Right renal cortex interstitium (tissue), 3 donors: ENCODE measurements at regions not wholly inside any gene's neighbourhood (a gene's known extent, or its start where the extent isn't known, plus 50 kb on each side); places are given as distances from the start of the nearest gene placed in this dataset.

ENCODE experiments used
- DNase-seq, 3 donors: peaks; one replicate each; pipeline ENCODE4 v3.0.0-alpha.2; 2013; ENCODE audit warnings: low read depth in 3 of 3, low spot score in 2 of 3

DNA sequence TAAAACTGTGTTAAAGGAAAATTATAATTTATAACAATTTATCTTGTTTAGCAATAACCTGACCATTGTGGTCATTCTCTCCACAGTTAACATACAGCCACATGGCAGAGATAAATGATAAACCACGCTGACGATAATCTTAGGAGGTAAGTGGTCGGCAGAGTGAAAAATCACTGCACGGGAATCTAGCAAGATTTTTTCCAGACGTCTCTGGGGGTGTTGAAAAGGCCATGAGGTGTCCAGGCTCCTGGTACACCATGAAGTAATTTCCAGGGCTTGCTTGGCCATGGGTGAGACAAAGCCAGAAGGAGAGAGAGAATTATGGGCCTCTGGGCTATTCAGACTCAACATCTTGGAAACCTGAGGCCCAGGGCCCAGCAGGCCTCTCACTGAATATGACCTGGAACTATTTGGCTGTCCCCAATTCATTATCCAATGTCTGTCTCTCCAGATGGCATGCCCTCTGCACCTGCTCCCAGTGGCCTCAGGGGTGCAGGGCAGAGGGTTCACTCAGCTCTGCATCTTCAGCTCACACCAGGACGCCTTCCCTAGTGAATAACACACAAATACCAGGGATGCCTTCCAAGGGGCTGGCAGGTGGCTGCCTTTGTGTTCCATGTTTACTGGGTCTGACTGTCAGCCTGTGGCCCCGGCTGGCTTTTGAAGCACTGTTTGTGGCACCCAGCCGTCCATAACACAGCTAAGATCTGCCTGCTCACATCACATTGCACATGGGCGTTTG, 590.4 kb upstream of the PFKP start:
- DNase-seq = no peak

DNA sequence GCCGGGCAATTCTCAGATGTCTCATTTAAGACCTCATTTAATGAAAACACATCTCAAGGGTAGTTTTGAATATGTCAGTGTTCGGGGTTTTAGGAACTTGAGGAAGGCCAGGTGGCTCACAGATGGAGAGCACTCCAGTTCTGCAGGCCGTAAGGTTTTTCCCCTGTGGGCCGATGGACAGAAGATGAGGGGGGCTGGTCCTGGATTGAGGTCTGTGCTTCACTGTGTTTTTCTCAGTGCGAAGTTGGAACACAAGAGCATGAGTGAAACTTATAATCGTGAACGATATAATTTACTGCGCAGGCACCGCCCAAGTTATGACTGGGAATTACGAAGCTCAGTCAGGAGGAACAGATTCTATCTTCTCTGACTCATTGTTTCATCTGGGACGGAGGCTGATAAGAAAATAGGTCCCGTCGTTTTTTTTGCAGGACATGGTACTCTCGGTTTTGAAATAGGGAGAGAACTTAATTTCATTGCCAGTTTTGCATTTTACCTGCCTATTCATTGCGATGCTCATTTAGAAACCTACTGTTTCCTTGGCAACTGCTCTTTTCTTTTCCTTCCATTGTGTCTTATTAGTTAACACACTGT, 591.0 kb upstream of the PFKP start:
- DNase-seq = no peak

DNA sequence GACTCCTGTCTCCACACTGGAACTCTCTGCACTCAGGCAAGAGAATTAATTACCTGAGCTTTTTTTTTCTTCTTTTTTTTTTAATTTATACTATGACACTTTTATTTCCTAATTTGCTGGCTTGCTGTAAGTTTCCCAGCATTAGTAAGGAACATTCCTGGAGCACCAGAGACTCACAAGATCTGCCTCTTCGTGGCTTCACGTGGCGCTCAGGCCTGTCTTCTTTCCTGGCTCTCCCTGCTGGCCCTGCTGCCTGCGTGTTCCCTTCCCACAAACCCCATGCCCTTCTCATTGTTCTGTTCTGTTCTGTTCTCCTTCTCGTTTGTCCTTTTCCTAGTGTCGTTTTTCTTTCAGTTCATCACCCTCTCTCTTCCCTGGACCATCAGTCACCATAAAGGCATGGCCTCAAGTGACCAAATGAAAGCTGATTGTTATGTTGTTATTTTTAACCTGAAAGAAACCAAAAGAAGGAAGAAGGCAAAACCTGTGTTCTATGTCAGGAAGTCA, 591.6 kb upstream of the PFKP start:
- no peak for DNase-seq

DNA sequence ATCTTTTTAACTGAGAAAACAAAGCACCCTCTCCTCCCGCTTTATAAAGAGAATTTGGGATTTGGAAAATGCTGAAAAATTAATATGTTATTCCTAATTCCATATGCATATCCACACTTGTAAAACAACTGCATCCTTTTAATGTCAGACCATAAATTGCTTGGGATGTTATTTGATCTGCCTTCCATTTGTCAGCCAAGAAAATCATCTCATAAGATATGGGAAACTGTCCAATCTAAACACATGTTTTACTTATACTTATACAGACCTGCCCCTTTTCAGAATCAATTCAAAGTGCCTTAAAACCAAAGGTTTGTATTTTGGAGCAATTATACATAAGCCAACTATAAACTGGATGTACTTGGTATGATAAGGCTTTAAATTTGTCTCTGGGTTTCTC, 595.5 kb upstream of the PFKP start:
- no peak for DNase-seq

DNA sequence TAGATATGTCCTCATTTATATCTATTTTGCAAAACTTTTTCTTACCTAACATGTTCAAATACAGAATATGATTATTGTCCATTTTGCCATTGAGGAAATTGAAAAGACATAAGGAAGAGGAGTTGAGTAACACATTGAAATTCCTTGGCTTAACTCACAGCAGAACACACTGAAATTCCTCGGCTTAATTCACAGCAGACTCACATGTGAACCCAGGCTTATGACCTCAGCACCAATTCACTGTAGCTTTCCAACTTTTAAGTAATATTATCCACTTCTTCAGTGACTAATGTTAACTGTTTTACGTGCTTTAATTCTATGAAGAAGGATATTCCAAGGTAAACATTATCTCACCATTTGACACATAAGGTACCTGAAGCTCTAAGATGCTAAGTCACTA, 597.5 kb upstream of the PFKP start:
- no peak for DNase-seq

DNA sequence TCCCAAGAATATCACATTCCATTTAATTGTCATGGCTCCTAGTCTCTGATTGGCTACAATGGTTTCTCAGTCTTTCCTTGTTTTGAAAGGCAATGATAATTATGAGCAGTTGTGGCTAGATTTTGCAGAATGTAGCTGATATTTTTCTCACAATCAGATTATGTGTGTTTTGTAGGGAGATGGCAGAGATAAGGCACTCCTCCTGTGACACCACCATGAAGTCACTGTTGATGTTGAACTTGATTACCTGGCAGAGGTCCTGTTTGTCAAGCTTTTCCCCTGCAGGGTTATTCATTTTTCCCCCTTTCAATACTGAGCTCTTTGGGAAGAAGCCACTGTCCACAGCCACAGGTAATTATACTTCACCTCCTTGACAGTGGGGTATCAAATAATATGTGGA, 602.9 kb upstream of the PFKP start:
- no peak for DNase-seq

DNA sequence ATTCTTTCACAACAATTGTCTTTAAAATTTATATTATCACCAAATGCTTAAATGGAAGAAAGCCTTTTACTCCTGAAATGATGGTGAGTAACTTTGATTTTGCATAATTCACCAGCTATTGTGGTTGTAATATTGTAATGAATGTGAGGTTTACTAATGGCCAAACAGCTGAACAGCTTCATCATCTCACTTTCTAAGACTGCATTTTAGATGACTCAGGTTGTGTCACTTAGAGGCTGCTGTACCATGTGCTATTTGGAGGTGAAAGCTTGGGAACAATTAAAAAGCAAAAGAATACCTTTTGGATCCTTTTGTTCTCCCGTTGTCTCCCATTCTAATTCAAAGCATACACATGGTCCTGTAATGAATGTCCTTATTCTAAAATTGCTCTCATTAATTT, 604.0 kb upstream of the PFKP start:
- no peak for DNase-seq

DNA sequence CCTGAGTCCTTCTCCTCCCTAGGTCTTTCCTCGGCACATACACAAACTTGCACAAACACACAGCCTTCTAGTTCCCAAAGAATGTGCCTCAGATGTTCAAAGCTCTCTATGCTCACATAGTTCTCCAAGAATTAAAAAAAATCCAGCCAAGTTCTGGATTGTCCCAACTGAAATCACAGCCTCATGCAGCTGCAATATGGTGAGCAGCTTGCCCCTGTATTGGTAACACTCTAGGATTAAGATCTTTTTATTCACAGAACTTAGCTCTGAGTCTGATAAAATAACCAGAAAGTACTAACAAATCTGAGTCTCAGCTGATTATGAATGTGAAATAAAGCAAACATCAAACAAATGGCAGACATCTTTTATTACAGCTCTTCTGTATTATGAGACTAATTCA, 604.8 kb upstream of the PFKP start:
- DNase-seq = no peak

DNA sequence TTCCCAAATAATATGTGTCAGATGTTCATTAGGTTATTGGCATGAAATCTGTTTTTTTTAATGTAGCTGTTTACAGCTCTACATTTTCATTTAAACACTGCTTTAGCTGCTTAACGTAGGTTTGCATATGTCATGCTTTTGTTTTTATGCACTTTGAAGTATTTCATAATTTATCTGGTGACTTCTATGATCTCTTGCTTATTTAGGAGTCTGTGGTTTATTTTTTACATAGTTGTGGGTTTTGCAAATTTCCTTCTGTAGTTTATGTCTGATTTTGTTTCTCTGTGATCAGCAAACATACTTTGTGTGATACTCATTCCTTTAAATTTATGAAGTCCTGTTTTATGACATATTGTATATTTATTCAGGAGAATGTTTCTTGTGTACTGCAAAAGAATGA, 606.5 kb upstream of the PFKP start:
- DNase-seq = no peak

DNA sequence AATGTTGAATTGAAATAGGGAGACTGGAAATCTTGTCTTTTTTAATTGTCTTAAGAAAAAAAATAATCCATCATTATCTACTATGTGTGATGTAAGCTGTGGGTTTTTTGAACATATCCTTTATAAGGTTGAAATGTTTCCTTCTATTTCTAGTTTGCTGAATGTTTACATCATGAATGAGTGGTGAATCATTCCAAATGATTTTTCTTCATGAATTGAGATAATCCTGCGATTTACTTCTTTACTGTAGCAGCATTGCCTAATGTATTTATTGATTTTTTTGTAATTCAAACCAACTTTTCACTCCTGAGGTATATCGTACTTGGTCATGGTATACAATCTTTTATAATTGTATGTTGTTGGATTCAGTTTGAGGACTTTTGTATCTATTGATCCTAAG, 607.6 kb upstream of the PFKP start:
- DNase-seq = no peak

DNA sequence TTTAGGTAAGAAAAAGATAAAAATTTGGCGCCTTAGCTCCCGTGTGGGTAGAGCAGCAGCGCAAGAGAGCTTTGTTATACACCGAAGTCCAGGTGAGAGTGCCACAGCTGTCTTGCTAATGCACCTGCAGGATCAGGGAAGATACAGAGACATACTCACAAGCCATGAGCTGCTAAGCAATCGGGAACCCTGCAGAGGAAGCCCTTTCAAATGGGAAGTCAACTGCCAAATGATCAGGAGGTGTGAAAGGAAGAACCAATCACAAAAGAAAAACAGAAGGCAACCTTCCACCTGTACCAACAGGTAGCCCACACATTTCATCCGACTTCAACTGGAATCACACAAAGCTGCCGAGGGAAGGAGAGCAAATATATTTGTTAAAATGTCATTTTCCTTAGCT, 610.5 kb upstream of the PFKP start:
- no peak for DNase-seq

DNA sequence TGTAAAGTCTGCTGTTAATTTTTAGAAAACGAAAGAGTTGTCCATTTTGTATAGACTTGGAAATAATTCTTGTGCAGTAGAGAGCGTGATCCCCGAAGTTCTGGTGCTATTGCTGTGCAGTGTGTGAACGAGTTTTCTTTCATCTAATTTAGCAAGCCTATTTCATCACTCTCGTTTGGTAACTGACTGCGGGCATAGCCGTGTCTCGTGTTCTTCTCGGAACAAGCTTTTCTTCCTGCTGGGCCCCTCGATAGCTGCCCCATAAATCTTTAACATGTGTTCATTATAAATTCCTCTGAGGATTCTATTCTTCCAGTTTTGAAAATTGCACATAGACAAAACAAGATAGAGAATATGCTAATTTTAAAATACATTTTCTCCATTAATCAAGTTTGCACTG, 622.0 kb upstream of the PFKP start:
- DNase-seq = no peak

DNA sequence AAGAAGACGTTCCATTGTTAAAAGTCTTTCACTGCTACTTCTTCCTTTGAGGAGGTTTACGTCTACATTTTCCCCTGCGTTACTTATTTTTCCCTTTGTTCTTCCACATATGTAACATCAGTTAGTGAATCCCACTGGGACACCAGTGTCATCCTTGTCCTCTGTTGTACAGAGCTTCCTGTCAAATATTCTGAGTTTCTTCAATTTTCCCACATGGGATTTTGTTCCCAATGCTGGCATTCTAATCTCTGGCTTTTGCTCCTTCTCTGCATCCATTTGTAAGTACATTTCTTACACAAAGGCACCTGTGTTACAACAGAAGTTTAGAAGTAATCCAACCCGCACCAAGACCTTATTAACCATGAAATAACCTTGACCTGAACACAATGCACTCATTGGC, 627.4 kb upstream of the PFKP start:
- no peak for DNase-seq

DNA sequence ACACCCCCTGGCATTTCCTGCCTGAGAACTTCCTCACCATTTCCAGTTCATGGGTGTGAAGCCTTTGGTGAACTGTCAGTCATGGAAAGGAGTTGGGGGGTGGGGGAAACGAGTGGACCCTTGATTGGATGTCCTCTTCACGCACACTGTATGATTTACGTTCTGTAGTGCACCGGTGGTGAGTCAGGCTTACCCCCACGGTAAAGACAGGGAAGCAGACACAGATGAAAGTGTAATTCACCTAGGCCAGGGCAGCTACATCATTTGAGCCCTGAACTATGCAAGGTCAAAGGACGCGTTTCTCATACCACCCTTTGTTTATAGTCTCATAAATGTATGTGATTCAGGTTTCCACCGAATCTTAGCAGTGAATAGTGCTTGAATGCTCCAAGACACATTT, 628.3 kb upstream of the PFKP start:
- DNase-seq = no peak

DNA sequence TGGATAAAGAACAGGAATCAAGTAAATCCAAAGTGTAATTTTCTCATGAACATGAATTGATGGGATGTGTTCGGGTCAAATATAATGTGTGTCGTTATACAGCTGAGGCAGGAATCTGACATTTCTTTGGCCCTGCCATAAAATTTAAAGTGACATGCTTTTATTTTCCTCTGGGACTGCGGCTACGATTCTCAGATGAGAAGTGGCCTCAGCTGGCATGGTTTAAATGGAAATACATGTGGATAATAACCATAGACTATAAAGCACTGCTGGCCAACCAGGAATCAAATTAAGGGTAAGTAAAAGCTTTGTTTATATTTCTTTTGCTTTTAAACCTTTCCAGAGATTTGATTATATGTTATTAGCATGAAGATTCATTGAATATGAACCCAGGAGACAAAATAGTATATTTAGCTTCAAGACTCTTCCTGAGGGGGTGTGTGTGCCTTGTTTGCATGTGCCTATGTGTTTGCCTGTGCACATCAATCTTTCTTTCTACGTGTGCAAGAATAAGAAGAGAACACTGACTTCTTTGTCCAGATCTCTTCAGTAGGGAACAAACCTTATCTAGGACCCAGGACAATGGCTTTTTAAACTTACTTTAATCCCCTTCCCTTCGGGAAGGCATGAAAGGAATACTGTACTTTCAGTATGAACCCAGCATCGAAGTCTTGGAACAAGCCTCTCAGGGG, 629.0 kb upstream of the PFKP start:
- no peak for DNase-seq

DNA sequence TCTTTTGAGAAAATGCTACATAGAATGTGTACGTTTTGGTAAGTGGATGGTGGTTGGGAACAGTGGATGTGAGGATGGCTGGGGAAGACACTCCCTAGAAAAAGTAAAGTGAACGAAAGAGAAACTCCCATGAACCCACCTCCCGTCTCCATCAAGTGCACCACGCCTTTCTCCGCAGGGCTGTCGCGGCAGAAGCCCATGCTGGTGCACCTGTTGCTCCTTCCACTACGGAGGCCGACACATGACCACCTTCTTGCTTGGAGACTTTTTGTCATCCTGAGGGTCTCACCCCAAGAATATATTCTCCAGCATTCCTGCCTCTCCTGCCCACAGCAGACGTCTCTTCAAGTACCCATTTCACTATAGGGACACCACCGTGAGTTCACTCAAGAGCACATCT, 630.4 kb upstream of the PFKP start:
- DNase-seq = no peak

DNA sequence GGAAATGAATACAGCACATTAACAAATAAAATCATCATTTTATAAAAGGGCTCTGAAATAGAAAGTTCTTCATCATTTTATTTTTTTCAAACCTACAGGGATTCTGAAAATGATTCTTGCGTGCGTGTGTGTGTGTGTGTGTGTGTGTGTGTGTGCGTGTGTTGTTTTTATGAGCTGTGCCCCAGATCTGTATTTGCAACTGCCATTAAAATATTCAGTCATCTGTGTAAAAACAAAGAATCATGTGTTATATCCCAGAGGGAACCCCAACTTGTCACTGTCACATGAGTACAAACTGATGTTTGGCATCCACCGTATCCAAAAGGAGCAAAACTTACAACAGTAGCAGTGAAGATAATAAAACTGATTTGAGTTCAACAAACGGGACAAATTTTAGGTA, 635.4 kb upstream of the PFKP start:
- DNase-seq = no peak

DNA sequence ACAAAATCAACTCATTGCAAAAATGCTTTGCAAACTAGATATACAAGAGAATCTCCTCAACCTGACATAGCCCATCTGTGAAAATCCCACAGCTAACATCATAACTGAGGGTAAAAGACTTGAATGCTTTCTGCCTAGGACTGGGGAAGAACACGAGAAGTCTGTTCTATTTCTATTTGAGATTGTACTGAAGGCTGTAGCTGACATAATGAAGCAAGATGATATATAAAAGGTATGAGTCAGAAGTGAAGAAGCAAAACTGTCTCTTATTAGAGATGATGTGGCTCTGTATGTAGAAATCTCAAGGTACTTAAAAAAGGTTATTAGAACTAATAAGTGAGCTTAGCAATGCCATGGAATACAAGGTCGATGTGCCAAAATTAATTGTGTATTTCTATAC, 639.9 kb upstream of the PFKP start:
- no peak for DNase-seq

DNA sequence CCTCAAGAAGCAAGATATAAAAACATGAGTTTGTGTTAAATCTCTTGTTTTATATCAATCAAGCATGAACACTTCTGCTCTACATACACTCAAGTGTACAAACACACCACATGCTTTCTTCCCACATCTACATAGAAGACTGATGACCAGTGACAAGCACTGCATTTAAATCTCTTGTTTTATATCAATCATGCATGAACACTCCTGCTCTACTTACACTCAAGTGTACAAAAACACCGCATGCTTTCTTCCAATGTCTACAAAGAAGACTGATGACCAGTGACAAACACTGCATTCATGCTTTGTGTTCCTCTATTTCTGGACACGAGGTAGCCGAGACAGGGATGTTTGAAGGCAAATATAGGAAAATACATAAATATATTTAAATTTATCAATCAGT, 642.0 kb upstream of the PFKP start:
- no peak for DNase-seq

DNA sequence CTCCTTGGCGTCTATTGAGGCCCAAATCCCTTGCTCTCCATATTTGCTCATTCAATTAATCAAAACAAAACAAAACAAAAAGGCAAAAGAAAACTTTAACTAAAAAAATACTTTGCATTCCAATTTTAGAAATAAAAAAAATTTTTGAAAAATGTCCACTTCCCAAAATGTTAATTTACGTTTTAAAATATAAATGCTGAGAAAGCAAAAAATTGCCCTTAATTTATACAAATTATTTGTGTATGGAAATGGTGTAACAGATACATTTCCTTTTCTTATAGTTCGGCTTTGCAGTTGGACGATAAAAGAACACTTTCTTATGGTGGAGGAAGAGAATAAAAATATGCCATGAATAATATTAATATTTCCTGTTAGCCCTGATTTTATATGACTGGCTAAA, 652.8 kb upstream of the PFKP start:
- no peak for DNase-seq

DNA sequence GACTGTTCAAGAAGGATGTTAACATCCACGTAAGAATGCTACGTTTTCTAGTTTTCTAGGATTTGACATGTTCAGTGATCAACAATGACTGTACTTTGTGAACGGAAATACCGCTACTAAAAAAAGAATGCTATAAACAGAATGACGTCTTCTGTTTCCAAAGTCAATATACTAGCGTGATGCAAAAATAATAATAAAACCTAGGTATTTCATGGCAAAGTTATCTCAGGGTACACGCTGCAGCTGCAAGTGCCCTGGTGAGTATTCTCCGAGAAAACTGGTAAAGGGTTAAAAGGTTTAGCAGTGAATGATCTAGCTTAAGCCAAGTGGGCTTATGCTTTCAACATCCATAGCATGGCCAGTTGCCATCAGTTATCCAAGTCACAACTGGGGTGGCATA, 653.3 kb upstream of the PFKP start:
- no peak for DNase-seq

DNA sequence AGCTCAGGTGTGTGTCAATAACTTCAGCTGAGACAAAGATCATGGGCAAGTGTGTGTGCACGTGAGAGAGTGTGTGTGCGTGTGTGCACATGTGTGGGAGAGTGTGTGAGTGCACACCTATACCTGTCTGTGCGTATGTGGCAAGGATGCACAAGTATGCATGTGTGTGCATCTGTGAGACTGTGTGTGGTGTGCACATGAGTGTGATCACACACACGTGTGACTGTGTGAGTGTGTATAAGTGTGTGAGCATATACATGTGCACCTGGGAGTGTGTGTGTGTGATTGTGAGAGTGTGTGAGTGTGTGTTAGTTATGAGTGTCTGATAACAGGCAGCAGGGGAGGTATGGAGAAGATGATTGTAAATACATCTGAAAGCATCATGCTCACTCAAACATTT, 657.3 kb upstream of the PFKP start:
- no peak for DNase-seq
